ENCODE measurements at regions not wholly inside any gene's neighbourhood (a gene's known extent, or its start where the extent isn't known, plus 50 kb on each side); places are given as distances from the start of the nearest gene placed in this dataset.

- DNase-seq: no peak
Observed at GRCh38 chr11:37558619-37559210, 960.7 kb upstream of the RAG2 start.

- DNase-seq: no peak
Observed at GRCh38 chr11:37557990-37558389, 960.0 kb upstream of the RAG2 start.

- no peak for DNase-seq
Observed at GRCh38 chr11:37552284-37552683, 954.2 kb upstream of the RAG2 start.

- peak; percentile 10 for DNase-seq
Observed at GRCh38 chr11:37544491-37544890, 946.5 kb upstream of the RAG2 start.

GRCh38 chr11:37533830-37534229 is 935.8 kb upstream of the RAG2 start:
- no peak for DNase-seq

GRCh38 chr11:37533087-37533486 is 935.1 kb upstream of the RAG2 start:
- no peak for DNase-seq

GRCh38 chr11:37532271-37532670 is 934.2 kb upstream of the RAG2 start:
- DNase-seq: no peak

GRCh38 chr11:37527545-37527944 is 929.5 kb upstream of the RAG2 start:
- DNase-seq: no peak

GRCh38 chr11:37525336-37525735 is 927.3 kb upstream of the RAG2 start:
- DNase-seq: no peak

GRCh38 chr11:37519781-37520180 is 921.7 kb upstream of the RAG2 start:
- peak; percentile 48 for DNase-seq

GRCh38 chr11:37512156-37512780 is 914.2 kb upstream of the RAG2 start:
- DNase-seq: peak; percentile 52

- peak; percentile 92 for DNase-seq
Observed at GRCh38 chr11:37511425-37511933, 913.4 kb upstream of the RAG2 start.

GRCh38 chr11:37509506-37509905 is 911.5 kb upstream of the RAG2 start:
- no peak for DNase-seq

GRCh38 chr11:37506531-37506930 is 908.5 kb upstream of the RAG2 start:
- no peak for DNase-seq

- DNase-seq: no peak
Observed at GRCh38 chr11:37505406-37505805, 907.4 kb upstream of the RAG2 start.

- peak; percentile 97 for DNase-seq
Observed at GRCh38 chr11:37504921-37505320, 906.9 kb upstream of the RAG2 start.

GRCh38 chr11:37504060-37504611 is 906.1 kb upstream of the RAG2 start:
- DNase-seq: peak; percentile 95

- no peak for DNase-seq
Observed at GRCh38 chr11:37503411-37504059, 905.5 kb upstream of the RAG2 start.

- no peak for DNase-seq
Observed at GRCh38 chr11:37502202-37502601, 904.2 kb upstream of the RAG2 start.

- DNase-seq: no peak
Observed at GRCh38 chr11:37500425-37500824, 902.4 kb upstream of the RAG2 start.

GRCh38 chr11:37497326-37497725 is 899.3 kb upstream of the RAG2 start:
- no peak for DNase-seq

- no peak for DNase-seq
Observed at GRCh38 chr11:37496201-37496600, 898.2 kb upstream of the RAG2 start.

GRCh38 chr11:37484298-37484697 is 886.3 kb upstream of the RAG2 start:
- DNase-seq: no peak

- no peak for DNase-seq
Observed at GRCh38 chr11:37483761-37484160, 885.7 kb upstream of the RAG2 start.
